Right lobe of liver (tissue), 6 donors: ENCODE measurements at regions not wholly inside any gene's neighbourhood (a gene's known extent, or its start where the extent isn't known, plus 50 kb on each side); places are given as distances from the start of the nearest gene placed in this dataset.

ENCODE experiments used
- ATAC-seq, 4 donors: fragments of 200-7000 bp; cut with Tn5 transposase; one replicate each; pipeline ENCODE4 v1.9.1; 2020; ENCODE audit warnings: mild to moderate bottlenecking in 4 of 4, moderate library complexity in 4 of 4
- DNase-seq, 3 donors: peaks; one replicate each; pipeline ENCODE4 v3.0.0-alpha.2; 2020
- H3K27ac ChIP-seq, 3 donors: fragments of 200-600 bp; one replicate each; pipeline ENCODE4 v1.8.0; 2022
- H3K27me3 ChIP-seq, 2 donors: fragments of 200-600 bp; one replicate each; pipeline ENCODE4 v1.8.0; 2022
- H3K36me3 ChIP-seq, 4 donors: fragments of 200-600 bp; sonication (generic) in 1 of 4; one replicate each; pipeline versions ENCODE4 v1.5.1 to v1.8.0; 2017 to 2022; ENCODE audit warnings: control low read depth in 1 of 4
- H3K4me1 ChIP-seq, 4 donors: fragments of 200-600 bp; sonication (generic) in 1 of 4; one replicate each; pipeline versions ENCODE4 v1.5.1 to v1.8.0; 2017 to 2022; ENCODE audit warnings: control low read depth in 1 of 4
- H3K4me3 ChIP-seq, 3 donors: fragments of 200-600 bp; one replicate each; pipeline ENCODE4 v1.8.0; 2022
- H3K9me3 ChIP-seq, 4 donors: fragments of 200-600 bp; sonication (generic) in 1 of 4; one replicate each; pipeline versions ENCODE4 v1.5.1 to v1.8.0; 2017 to 2022; ENCODE audit warnings: control low read depth in 1 of 4
- CTCF ChIP-seq, 4 donors: fragments of 200-600 bp in 3 of 4; fragments of 450-650 bp in 1 of 4; IDR thresholded peaks; one replicate each; pipeline versions ENCODE4 v1.5.1 to v1.8.0; 2016 to 2022; ENCODE audit warnings: antibody characterized with exemption in 4 of 4, mild to moderate bottlenecking in 2 of 4
- POLR2A ChIP-seq: fragments of 450-650 bp; IDR thresholded peaks from one replicate; pipeline ENCODE4 v1.6.1; 2017; ENCODE audit warnings: antibody characterized with exemption, mild to moderate bottlenecking
- WGBS: methylation state at CpG from one replicate; pipeline ENCODE4 v1.1.6; 2018; ENCODE audit warnings: low coverage, low lambda C conversion rate; ENCODE audit not compliant: insufficient coverage; ENCODE audit errors: missing lambda C conversion rate; 5-methylcytosine and 5-hydroxymethylcytosine counted together
- intact Hi-C, 2 donors: fragments of 100-400 bp; cut with DNase I; formaldehyde crosslinking; loops; one replicate each; pipeline versions ENCODE4 v1.11.2 to v1.14.1; 2022
- donor health status: DM: no; HTN: yes; CAD: no.
- donor health status: DM: no; HTN: no; CAD: no.
- donor health status: DM: no; HTN: no; CAD: no.
- donor health status: DM: no; HTN: yes; CAD: no.
- donor health status: DM: no; HTN: yes; CAD: no.

GRCh38 chr13:58434943-58435342 lies 803.4 kb downstream of the PCDH17 start:
- H3K9me3 ChIP-seq = peaks cover 0 to 2% (median 0%) of the 10 kb centered on the region in 4 donors
- H3K27ac ChIP-seq = no peak overlapping the region
- no peaks in the 10 kb centered on the region for H3K27me3 ChIP-seq
- DNase-seq (no peak), ATAC-seq (no peak)
- no peaks in the 10 kb centered on the region for H3K36me3 ChIP-seq
- 74% methylated on average over 4 of the region's 4 CpGs for WGBS
- intact Hi-C loops = no loop called here
- TF ChIP-seq CTCF (IDR thresholded peaks at IDR 0.05) = no peak
- TF ChIP-seq POLR2A = no peak
- no peaks in the 10 kb centered on the region for H3K4me1 ChIP-seq
- H3K4me3 ChIP-seq = no peak overlapping the region

GRCh38 chr13:58437427-58437826 lies 805.9 kb downstream of the PCDH17 start:
- Histone ChIP-seq H3K9me3 (no peaks in the 10 kb centered on the region), H3K4me3 (no peak overlapping the region), H3K36me3 (no peaks in the 10 kb centered on the region), H3K4me1 (no peaks in the 10 kb centered on the region), H3K27me3 (no peaks in the 10 kb centered on the region), H3K27ac (no peak overlapping the region)
- TF ChIP-seq POLR2A = no peak
- no peak for TF ChIP-seq CTCF (IDR thresholded peaks at IDR 0.05)
- no peak for DNase-seq
- no peak for ATAC-seq
- WGBS = 63% methylated on average over 5 of the region's 5 CpGs
- intact Hi-C loops = no loop called here

- no peak overlapping the region for H3K4me3 ChIP-seq
- H3K4me1 ChIP-seq = no peaks in the 10 kb centered on the region
- DNase-seq (no peak), ATAC-seq (no peak)
- intact Hi-C loops = no loop called here
- WGBS = 32% methylated on average over 2 of the region's 2 CpGs
- H3K9me3 ChIP-seq = no peaks in the 10 kb centered on the region
- H3K27ac ChIP-seq = no peak overlapping the region
- no peaks in the 10 kb centered on the region for H3K36me3 ChIP-seq
- TF ChIP-seq POLR2A = no peak
- no peak for TF ChIP-seq CTCF (IDR thresholded peaks at IDR 0.05)
- no peaks in the 10 kb centered on the region for H3K27me3 ChIP-seq
Measured at GRCh38 chr13:58446979-58447378, 815.4 kb downstream of the PCDH17 start.

- Histone ChIP-seq H3K27me3 (no peaks in the 10 kb centered on the region), H3K36me3 (no peaks in the 10 kb centered on the region), H3K9me3 (no peaks in the 10 kb centered on the region), H3K4me1 (no peaks in the 10 kb centered on the region), H3K27ac (no peak overlapping the region), H3K4me3 (no peak overlapping the region)
- no peak for ATAC-seq
- no peak for DNase-seq
- intact Hi-C loops = no loop called here
- WGBS = 38% methylated on average over 3 of the region's 3 CpGs
- TF ChIP-seq CTCF (IDR thresholded peaks at IDR 0.05) (no peak), POLR2A (no peak)
Measured at GRCh38 chr13:58452123-58452623, 820.6 kb downstream of the PCDH17 start.

GRCh38 chr13:58455094-58455493 lies 823.5 kb downstream of the PCDH17 start:
- H3K4me1 ChIP-seq = no peaks in the 10 kb centered on the region
- TF ChIP-seq POLR2A = no peak
- no peak for TF ChIP-seq CTCF (IDR thresholded peaks at IDR 0.05)
- H3K36me3 ChIP-seq = no peaks in the 10 kb centered on the region
- H3K27me3 ChIP-seq = no peaks in the 10 kb centered on the region
- intact Hi-C loops = no loop called here
- H3K27ac ChIP-seq = no peak overlapping the region
- no peak overlapping the region for H3K4me3 ChIP-seq
- H3K9me3 ChIP-seq = no peaks in the 10 kb centered on the region
- DNase-seq (no peak), ATAC-seq (no peak)
